ENCODE measurements at regions not wholly inside any gene's neighbourhood (a gene's known extent, or its start where the extent isn't known, plus 50 kb on each side); places are given as distances from the start of the nearest gene placed in this dataset.

GRCh38 chr3:116643001-116643400, 66.6 kb upstream of the TUSC7 start:
- TF ChIP-seq, protein P1, sequence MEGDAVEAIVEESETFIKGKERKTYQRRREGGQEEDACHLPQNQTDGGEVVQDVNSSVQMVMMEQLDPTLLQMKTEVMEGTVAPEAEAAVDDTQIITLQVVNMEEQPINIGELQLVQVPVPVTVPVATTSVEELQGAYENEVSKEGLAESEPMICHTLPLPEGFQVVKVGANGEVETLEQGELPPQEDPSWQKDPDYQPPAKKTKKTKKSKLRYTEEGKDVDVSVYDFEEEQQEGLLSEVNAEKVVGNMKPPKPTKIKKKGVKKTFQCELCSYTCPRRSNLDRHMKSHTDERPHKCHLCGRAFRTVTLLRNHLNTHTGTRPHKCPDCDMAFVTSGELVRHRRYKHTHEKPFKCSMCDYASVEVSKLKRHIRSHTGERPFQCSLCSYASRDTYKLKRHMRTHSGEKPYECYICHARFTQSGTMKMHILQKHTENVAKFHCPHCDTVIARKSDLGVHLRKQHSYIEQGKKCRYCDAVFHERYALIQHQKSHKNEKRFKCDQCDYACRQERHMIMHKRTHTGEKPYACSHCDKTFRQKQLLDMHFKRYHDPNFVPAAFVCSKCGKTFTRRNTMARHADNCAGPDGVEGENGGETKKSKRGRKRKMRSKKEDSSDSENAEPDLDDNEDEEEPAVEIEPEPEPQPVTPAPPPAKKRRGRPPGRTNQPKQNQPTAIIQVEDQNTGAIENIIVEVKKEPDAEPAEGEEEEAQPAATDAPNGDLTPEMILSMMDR (IDR thresholded peaks at IDR 0.05), result no peak
- no peak for TF ChIP-seq POLR2A (IDR thresholded peaks at IDR 0.05)
